Spinal cord (tissue), 1 donor: ENCODE measurements at regions not wholly inside any gene's neighbourhood (a gene's known extent, or its start where the extent isn't known, plus 50 kb on each side); places are given as distances from the start of the nearest gene placed in this dataset. TPM values are rescaled to one million over a fixed set of nuclear protein-coding genes. Genes with fewer than 3 reads are reported as not detected.

Experiments
- small RNA-seq: library from RNA; depleted of rRNA; stranded (forward); fragments of <200 nt; gene quantifications from one replicate; pipeline ENCODE3, GENCODE V24; 2014; ENCODE audit warnings: low replicate concordance

Small RNAs in the stretch of these regions (small RNA-seq; reads per million reads assigned to genes)
- gene RN7SL446P = not detected
- gene RNA5SP169 = not detected
